Duodenal mucosa (tissue), 2 donors: ENCODE measurements at regions not wholly inside any gene's neighbourhood (a gene's known extent, or its start where the extent isn't known, plus 50 kb on each side); places are given as distances from the start of the nearest gene placed in this dataset.
"Not testable (repeated sequence)": the region's sequence is repeated elsewhere in the genome, so short reads cannot be mapped to it uniquely, and the experiment has no call there.

ENCODE experiments used
- H3K27ac ChIP-seq: one replicate; pipeline ENCODE4 v1.7.0; 2013; ENCODE audit warnings: low read depth, low read length
- H3K27me3 ChIP-seq, 2 donors: one replicate each; pipeline ENCODE4 v1.7.0; 2013; ENCODE audit warnings: low read length in 2 of 2, control low read depth in 1 of 2; ENCODE audit not compliant: insufficient read depth in 2 of 2, control insufficient read depth in 1 of 2
- H3K36me3 ChIP-seq, 2 donors: one replicate each; pipeline ENCODE4 v1.7.0; 2013; ENCODE audit warnings: low read length in 2 of 2, control low read depth in 1 of 2; ENCODE audit not compliant: insufficient read depth in 2 of 2, control insufficient read depth in 1 of 2
- H3K4me1 ChIP-seq, 2 donors: one replicate each; pipeline ENCODE4 v1.7.0; 2013; ENCODE audit warnings: low read length in 2 of 2, control low read depth in 1 of 2; ENCODE audit not compliant: insufficient read depth in 2 of 2, control insufficient read depth in 1 of 2
- H3K4me3 ChIP-seq, 2 donors: one replicate each; pipeline ENCODE4 v1.7.0; 2013; ENCODE audit warnings: low read length in 2 of 2, low read depth in 1 of 2
- H3K9ac ChIP-seq, 2 donors: one replicate each; pipeline ENCODE4 v1.7.0; 2013; ENCODE audit warnings: low read length in 2 of 2, low read depth in 1 of 2
- H3K9me3 ChIP-seq, 2 donors: one replicate each; pipeline ENCODE4 v1.7.0; 2013; ENCODE audit warnings: low read length in 2 of 2, control low read depth in 1 of 2; ENCODE audit not compliant: control insufficient read depth in 1 of 2

- not testable (repeated sequence) for H3K9me3 ChIP-seq, H3K9ac ChIP-seq, H3K36me3 ChIP-seq, H3K4me1 ChIP-seq, H3K4me3 ChIP-seq, H3K27me3 ChIP-seq, H3K27ac ChIP-seq
These were observed 1131.9 kb downstream of the TMEM121 start for GRCh38 chr14:106658066-106658860.

GRCh38 chr14:106661561-106661960, 1135.2 kb downstream of the TMEM121 start:
- not testable (repeated sequence) for H3K9ac ChIP-seq, H3K27me3 ChIP-seq, H3K36me3 ChIP-seq, H3K9me3 ChIP-seq, H3K27ac ChIP-seq, H3K4me1 ChIP-seq, H3K4me3 ChIP-seq

GRCh38 chr14:106662936-106663550, 1136.7 kb downstream of the TMEM121 start:
- H3K9ac ChIP-seq = no peak overlapping the region
- H3K9me3 ChIP-seq = no peaks in the 10 kb centered on the region
- H3K4me1 ChIP-seq = no peaks in the 10 kb centered on the region
- H3K36me3 ChIP-seq = no peaks in the 10 kb centered on the region
- H3K27me3 ChIP-seq = no peaks in the 10 kb centered on the region
- no peak overlapping the region for H3K4me3 ChIP-seq
- no peak overlapping the region for H3K27ac ChIP-seq

GRCh38 chr14:106663805-106664410, 1137.5 kb downstream of the TMEM121 start:
- H3K4me1 ChIP-seq, H3K36me3 ChIP-seq, H3K9ac ChIP-seq, H3K27me3 ChIP-seq, H3K27ac ChIP-seq, H3K9me3 ChIP-seq, H3K4me3 ChIP-seq: not testable (repeated sequence)

GRCh38 chr14:106665814-106666213, 1139.4 kb downstream of the TMEM121 start:
- Histone ChIP-seq H3K36me3 (no peaks in the 10 kb centered on the region), H3K4me1 (no peaks in the 10 kb centered on the region), H3K9ac (no peak overlapping the region), H3K27ac (no peak overlapping the region), H3K4me3 (no peak overlapping the region), H3K9me3 (no peaks in the 10 kb centered on the region), H3K27me3 (no peaks in the 10 kb centered on the region)

GRCh38 chr14:106666341-106666740, 1140.0 kb downstream of the TMEM121 start:
- no peak overlapping the region for H3K4me3 ChIP-seq
- H3K4me1 ChIP-seq = no peaks in the 10 kb centered on the region
- no peaks in the 10 kb centered on the region for H3K36me3 ChIP-seq
- no peak overlapping the region for H3K27ac ChIP-seq
- no peaks in the 10 kb centered on the region for H3K9me3 ChIP-seq
- H3K9ac ChIP-seq = no peak overlapping the region
- H3K27me3 ChIP-seq = no peaks in the 10 kb centered on the region

- Histone ChIP-seq H3K27ac (no peak overlapping the region), H3K9me3 (no peaks in the 10 kb centered on the region), H3K4me1 (no peaks in the 10 kb centered on the region), H3K4me3 (no peak overlapping the region), H3K9ac (no peak overlapping the region), H3K36me3 (no peaks in the 10 kb centered on the region), H3K27me3 (no peaks in the 10 kb centered on the region)
These were observed 1143.6 kb downstream of the TMEM121 start for GRCh38 chr14:106670011-106670410.

GRCh38 chr14:106674093-106674492, 1147.7 kb downstream of the TMEM121 start:
- not testable (repeated sequence) for H3K27ac ChIP-seq, H3K4me1 ChIP-seq, H3K4me3 ChIP-seq, H3K9ac ChIP-seq, H3K27me3 ChIP-seq, H3K36me3 ChIP-seq, H3K9me3 ChIP-seq

GRCh38 chr14:106674509-106675125, 1148.2 kb downstream of the TMEM121 start:
- not testable (repeated sequence) for H3K9ac ChIP-seq, H3K4me1 ChIP-seq, H3K27me3 ChIP-seq, H3K36me3 ChIP-seq, H3K4me3 ChIP-seq, H3K9me3 ChIP-seq, H3K27ac ChIP-seq

GRCh38 chr14:106675716-106676115, 1149.3 kb downstream of the TMEM121 start:
- H3K9me3 ChIP-seq, H3K4me3 ChIP-seq, H3K9ac ChIP-seq, H3K27ac ChIP-seq, H3K36me3 ChIP-seq, H3K4me1 ChIP-seq, H3K27me3 ChIP-seq: not testable (repeated sequence)
